ENCODE measurements at regions not wholly inside any gene's neighbourhood (a gene's known extent, or its start where the extent isn't known, plus 50 kb on each side); places are given as distances from the start of the nearest gene placed in this dataset.
"Not testable (repeated sequence)": the region's sequence is repeated elsewhere in the genome, so short reads cannot be mapped to it uniquely, and the experiment has no call there.

DNA sequence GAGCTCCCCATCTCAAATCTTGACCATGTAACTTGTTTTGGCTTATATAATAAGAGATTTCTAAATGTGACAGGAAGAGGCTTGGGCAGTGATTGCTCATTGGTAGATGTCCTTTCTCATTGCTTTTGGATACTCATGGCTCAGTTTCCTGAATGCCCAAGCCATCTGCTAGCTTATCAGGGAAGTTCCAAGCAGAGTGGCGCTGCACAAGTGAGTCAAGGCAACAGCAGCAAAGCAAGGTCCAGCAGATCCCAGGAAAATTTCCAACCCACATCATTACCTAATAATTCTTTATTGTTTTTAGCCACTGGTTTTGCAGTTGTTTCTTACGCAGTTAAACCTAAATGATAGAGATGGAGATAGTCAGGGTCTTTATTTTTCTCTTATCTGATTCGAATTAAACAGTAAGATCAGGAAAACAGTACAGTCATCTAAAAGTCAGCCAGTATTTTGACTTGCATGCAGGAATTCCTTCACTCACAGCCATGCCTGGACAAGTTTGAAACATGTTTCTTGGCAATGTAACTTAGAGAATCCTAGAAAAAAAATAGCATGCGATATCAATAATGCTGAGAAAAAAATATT lies 349.7 kb upstream of the TMEFF2 start:
- Histone ChIP-seq H3K27ac (ENCODE audit: extremely low read length, insufficient read depth, low read length) (no peak overlapping the region), H3K9me3 (ENCODE audit: low read length) (no peaks in the 10 kb centered on the region), H4K20me1 (ENCODE audit: insufficient read depth, low read length) (no peaks in the 10 kb centered on the region), H3K79me2 (ENCODE audit: insufficient read depth, low read length) (no peaks in the 10 kb centered on the region), H3K4me2 (ENCODE audit: low read depth, low read length) (no peak overlapping the region), H3K27me3 (ENCODE audit: control insufficient read depth in 1 of 2, insufficient read depth in 2 of 2, low read length in 2 of 2) (no peaks in the 10 kb centered on the region), H3K9ac (ENCODE audit: insufficient read depth, low read depth, low read length) (no peak overlapping the region), H2AFZ (ENCODE audit: low read length) (no peak overlapping the region), H3K4me3 (replicated peaks in 1 of 3; ENCODE audit: insufficient read depth in 1 of 3, low read depth in 2 of 3, low read length in 3 of 3) (no peak overlapping the region), H3K4me1 (ENCODE audit: insufficient read depth, low read length) (no peaks in the 10 kb centered on the region), H3K36me3 (replicated peaks in 1 of 2; ENCODE audit: control insufficient read depth in 1 of 2, insufficient read depth in 2 of 2, low read length in 2 of 2) (no peaks in the 10 kb centered on the region)
- FAIRE-seq: no peak
- TF ChIP-seq, protein P1, sequence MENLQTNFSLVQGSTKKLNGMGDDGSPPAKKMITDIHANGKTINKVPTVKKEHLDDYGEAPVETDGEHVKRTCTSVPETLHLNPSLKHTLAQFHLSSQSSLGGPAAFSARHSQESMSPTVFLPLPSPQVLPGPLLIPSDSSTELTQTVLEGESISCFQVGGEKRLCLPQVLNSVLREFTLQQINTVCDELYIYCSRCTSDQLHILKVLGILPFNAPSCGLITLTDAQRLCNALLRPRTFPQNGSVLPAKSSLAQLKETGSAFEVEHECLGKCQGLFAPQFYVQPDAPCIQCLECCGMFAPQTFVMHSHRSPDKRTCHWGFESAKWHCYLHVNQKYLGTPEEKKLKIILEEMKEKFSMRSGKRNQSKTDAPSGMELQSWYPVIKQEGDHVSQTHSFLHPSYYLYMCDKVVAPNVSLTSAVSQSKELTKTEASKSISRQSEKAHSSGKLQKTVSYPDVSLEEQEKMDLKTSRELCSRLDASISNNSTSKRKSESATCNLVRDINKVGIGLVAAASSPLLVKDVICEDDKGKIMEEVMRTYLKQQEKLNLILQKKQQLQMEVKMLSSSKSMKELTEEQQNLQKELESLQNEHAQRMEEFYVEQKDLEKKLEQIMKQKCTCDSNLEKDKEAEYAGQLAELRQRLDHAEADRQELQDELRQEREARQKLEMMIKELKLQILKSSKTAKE (CRISPR knock-in tag; IDR thresholded peaks at IDR 0.05; ENCODE audit: borderline replicate concordance): no peak
- TF ChIP-seq HNRNPH1 (optimal IDR thresholded peaks at IDR 0.05; ENCODE audit: low read depth, low read length): no peak
- TF ChIP-seq, protein P2, sequence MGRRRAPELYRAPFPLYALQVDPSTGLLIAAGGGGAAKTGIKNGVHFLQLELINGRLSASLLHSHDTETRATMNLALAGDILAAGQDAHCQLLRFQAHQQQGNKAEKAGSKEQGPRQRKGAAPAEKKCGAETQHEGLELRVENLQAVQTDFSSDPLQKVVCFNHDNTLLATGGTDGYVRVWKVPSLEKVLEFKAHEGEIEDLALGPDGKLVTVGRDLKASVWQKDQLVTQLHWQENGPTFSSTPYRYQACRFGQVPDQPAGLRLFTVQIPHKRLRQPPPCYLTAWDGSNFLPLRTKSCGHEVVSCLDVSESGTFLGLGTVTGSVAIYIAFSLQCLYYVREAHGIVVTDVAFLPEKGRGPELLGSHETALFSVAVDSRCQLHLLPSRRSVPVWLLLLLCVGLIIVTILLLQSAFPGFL (CRISPR knock-in tag; IDR thresholded peaks at IDR 0.05): no peak
- no peak for TF ChIP-seq HNRNPK (IDR thresholded peaks at IDR 0.05; ENCODE audit: low read depth, low read length, poor library complexity, severe bottlenecking)
- intact Hi-C loops (cut with micrococcal nuclease; ENCODE audit: unreplicated experiment): loop anchor here (10.0 kb wide), 1 partner anchor 390 kb away; no protein-coding TSS in a partner anchor
- 0% methylated on average over 4 of the region's 4 CpGs for WGBS (ENCODE audit: low lambda C conversion rate)
- ATAC-seq: no peak
- CTCF ChIA-PET (ENCODE audit: low intra/inter-chr PET ratio, low total read pairs): no interaction called here
- no TSS peak for BruUV-seq (replicated peaks)
- POLR2A ChIA-PET: no interaction called here
- in situ Hi-C loops (cut with HindIII; ENCODE audit: extremely low pct_ligation_motif_present, low pct_unique_long_range_greater_than_20kb): no loop called here
- no peak for DNase-seq (ENCODE audit: low spot score)

DNA sequence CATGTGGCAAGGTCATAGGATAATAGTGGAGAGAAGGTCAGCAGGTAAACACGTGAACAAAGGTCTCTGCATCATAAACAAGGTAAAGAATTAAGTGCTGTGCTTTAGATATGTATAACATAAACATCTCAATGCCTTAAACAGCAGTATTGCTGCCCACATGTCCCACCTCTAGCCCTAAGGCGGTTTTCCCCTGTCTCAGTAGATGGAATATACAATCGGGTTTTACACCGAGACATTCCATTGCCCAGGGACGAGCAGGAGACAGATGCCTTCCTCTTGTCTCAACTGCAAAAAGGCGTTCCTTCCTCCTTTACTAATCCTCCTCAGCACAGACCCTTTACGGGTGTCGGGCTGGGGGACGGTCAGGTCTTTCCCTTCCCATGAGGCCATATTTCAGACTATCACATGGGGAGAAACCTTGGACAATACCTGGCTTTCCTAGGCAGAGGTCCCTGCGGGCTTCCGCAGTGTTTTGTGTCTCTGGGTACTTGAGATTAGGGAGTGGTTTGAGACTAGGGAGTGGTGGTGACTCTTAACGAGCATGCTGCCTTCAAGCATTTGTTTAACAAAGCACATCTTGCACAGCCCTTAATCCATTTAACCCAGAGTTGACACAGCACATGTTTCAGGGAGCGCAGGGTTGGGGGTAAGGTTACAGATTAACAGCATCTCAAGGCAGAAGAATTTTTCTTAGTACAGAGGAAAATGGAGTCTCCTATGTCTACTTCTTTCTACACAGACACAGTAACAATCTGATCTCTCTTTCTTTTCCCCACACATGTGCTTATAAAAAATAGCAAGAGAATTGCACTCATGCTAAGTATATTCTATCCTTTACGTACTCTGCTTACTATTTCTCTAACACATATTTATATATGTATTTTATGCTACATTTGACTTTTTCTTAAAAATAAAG lies 347.7 kb upstream of the TMEFF2 start:
- in situ Hi-C loops (cut with HindIII; ENCODE audit: extremely low pct_ligation_motif_present, low pct_unique_long_range_greater_than_20kb); H3K27ac ChIP-seq (ENCODE audit: extremely low read length, insufficient read depth, low read length): not testable (repeated sequence)
- intact Hi-C loops (cut with micrococcal nuclease; ENCODE audit: unreplicated experiment): loop anchor here (10.0 kb wide), 1 partner anchor 392 kb away; no protein-coding TSS in a partner anchor

More for the DNA sequence above, 347.7 kb upstream of the TMEFF2 start:
- DNase-seq (ENCODE audit: low spot score); H3K9me3 ChIP-seq (ENCODE audit: low read length); BruUV-seq (replicated peaks); H3K79me2 ChIP-seq (ENCODE audit: insufficient read depth, low read length); ATAC-seq; H3K27me3 ChIP-seq (ENCODE audit: control insufficient read depth in 1 of 2, insufficient read depth in 2 of 2, low read length in 2 of 2); H3K9ac ChIP-seq (ENCODE audit: insufficient read depth, low read depth, low read length); CTCF ChIA-PET (ENCODE audit: low intra/inter-chr PET ratio, low total read pairs); POLR2A ChIA-PET; H4K20me1 ChIP-seq (ENCODE audit: insufficient read depth, low read length); H3K4me3 ChIP-seq (replicated peaks in 1 of 3; ENCODE audit: insufficient read depth in 1 of 3, low read depth in 2 of 3, low read length in 3 of 3); H3K4me1 ChIP-seq (ENCODE audit: insufficient read depth, low read length); H2AFZ ChIP-seq (ENCODE audit: low read length); H3K4me2 ChIP-seq (ENCODE audit: low read depth, low read length); FAIRE-seq; H3K36me3 ChIP-seq (replicated peaks in 1 of 2; ENCODE audit: control insufficient read depth in 1 of 2, insufficient read depth in 2 of 2, low read length in 2 of 2): not testable (repeated sequence)
- whole genome bisulfite sequencing (ENCODE audit: low lambda C conversion rate): 24% methylated on average over 13 of the region's 14 CpGs
